Neural cell (in vitro differentiated cells): ENCODE measurements at regions not wholly inside any gene's neighbourhood (a gene's known extent, or its start where the extent isn't known, plus 50 kb on each side); places are given as distances from the start of the nearest gene placed in this dataset.

Experiments used
- H2AFZ ChIP-seq: fragments of 200-600, 300-800 bp; sonication (generic), shearing (Covaris generic); 2 replicates; pipeline ENCODE4 v1.6.0; 2014; ENCODE audit warnings: low read depth, mild to moderate bottlenecking, antibody characterized with exemption, low read length, moderate library complexity
- H3F3A ChIP-seq: fragments of 200-600 bp; shearing (Covaris generic); 2 replicates; pipeline ENCODE4 v1.6.1; 2016; ENCODE audit warnings: mild to moderate bottlenecking, moderate library complexity, mixed read lengths, antibody characterized with exemption, low read length; ENCODE audit not compliant: insufficient read depth, poor library complexity, severe bottlenecking
- H3K27ac ChIP-seq: fragments of 200-600, 300-800 bp; sonication (generic), shearing (Covaris generic); 2 replicates; pipeline ENCODE4 v1.5.1; 2014; ENCODE audit warnings: mild to moderate bottlenecking, low read length, moderate library complexity
- H3K27me3 ChIP-seq: fragments of 300-800, 200-600 bp; sonication (generic), shearing (Covaris generic); 2 replicates; pipeline ENCODE4 v1.6.0; 2014; ENCODE audit warnings: mild to moderate bottlenecking, low read depth, low read length, moderate library complexity; ENCODE audit not compliant: insufficient read depth
- H3K36me3 ChIP-seq: fragments of 300-800, 200-600 bp; sonication (generic), shearing (Covaris generic); 2 replicates; pipeline ENCODE4 v1.5.1; 2014; ENCODE audit warnings: mild to moderate bottlenecking, antibody characterized with exemption, low read length, moderate library complexity; ENCODE audit not compliant: insufficient read depth
- H3K4me2 ChIP-seq: fragments of 300-800, 200-600 bp; sonication (generic), shearing (Covaris generic); 2 replicates; pipeline ENCODE4 v1.6.0; 2014; ENCODE audit warnings: mild to moderate bottlenecking, low read length
- H3K4me3 ChIP-seq: fragments of 300-800, 200-600 bp; sonication (generic), shearing (Covaris generic); 2 replicates; pipeline ENCODE4 v1.5.1; 2014; ENCODE audit warnings: mild to moderate bottlenecking, low read length, moderate library complexity
- H3K79me2 ChIP-seq: fragments of 200-600 bp; shearing (Covaris generic); replicated peaks from 2 replicates; pipeline ENCODE4 v1.6.0; 2014; ENCODE audit warnings: mild to moderate bottlenecking, low read length, moderate library complexity; ENCODE audit not compliant: insufficient read depth
- H3K9ac ChIP-seq: fragments of 300-800, 200-600 bp; sonication (generic), shearing (Covaris generic); 2 replicates; pipeline ENCODE4 v1.6.1; 2016; ENCODE audit warnings: mild to moderate bottlenecking, low read length, mixed read lengths
- H3K9me2 ChIP-seq: fragments of 200-600 bp; shearing (Covaris generic); 2 replicates; pipeline ENCODE4 v1.6.1; 2016; ENCODE audit warnings: mild to moderate bottlenecking, low read length, mixed read lengths; ENCODE audit not compliant: insufficient read depth
- H3K9me3 ChIP-seq: fragments of 200-600, 300-800 bp; sonication (generic), shearing (Covaris generic); 2 replicates; pipeline ENCODE4 v1.6.1; 2016; ENCODE audit warnings: mild to moderate bottlenecking, mixed run types, low read length, moderate library complexity, mixed read lengths
- H4K20me1 ChIP-seq: fragments of 200-600 bp; shearing (Covaris generic); 2 replicates; pipeline ENCODE4 v1.6.1; 2016; ENCODE audit warnings: mild to moderate bottlenecking, mixed run types; ENCODE audit not compliant: insufficient read depth
- CTCF ChIP-seq: fragments of 450-650 bp; IDR thresholded peaks from 2 replicates; pipeline ENCODE4 v1.5.1; 2014; ENCODE audit warnings: antibody characterized with exemption, mild to moderate bottlenecking, moderate library complexity; ENCODE audit not compliant: poor library complexity, severe bottlenecking
- EP300 ChIP-seq: fragments of 450-650 bp; conservative IDR thresholded peaks from 2 replicates; pipeline ENCODE4 v1.6.1; 2014; ENCODE audit warnings: antibody characterized with exemption, mild to moderate bottlenecking, moderate library complexity; ENCODE audit not compliant: poor library complexity, severe bottlenecking
- EZH2 ChIP-seq: fragments of 200-600, 300-800 bp; shearing (Covaris generic), sonication (generic); IDR thresholded peaks from 2 replicates; pipeline ENCODE4 v1.6.1; 2014; ENCODE audit warnings: antibody characterized with exemption, low read length, borderline replicate concordance, mild to moderate bottlenecking; ENCODE audit not compliant: insufficient read depth, poor library complexity, severe bottlenecking
- MXI1 ChIP-seq: fragments of 450-650 bp; conservative IDR thresholded peaks from 2 replicates; pipeline ENCODE4 v1.6.1; 2014; ENCODE audit warnings: antibody characterized with exemption, mild to moderate bottlenecking; ENCODE audit not compliant: poor library complexity, severe bottlenecking
- POLR2AphosphoS5 ChIP-seq: IDR thresholded peaks from 2 replicates; pipeline ENCODE4 v1.6.1; 2012
- RAD21 ChIP-seq: fragments of 450-650 bp; conservative IDR thresholded peaks from 2 replicates; pipeline ENCODE4 v1.6.1; 2014; ENCODE audit warnings: antibody characterized with exemption, mild to moderate bottlenecking, moderate library complexity
- REST ChIP-seq: IDR thresholded peaks from 2 replicates; pipeline ENCODE4 v1.6.1; 2012; ENCODE audit warnings: borderline replicate concordance
- SMC3 ChIP-seq: fragments of 450-650 bp; conservative IDR thresholded peaks from 2 replicates; pipeline ENCODE4 v1.6.1; 2014; ENCODE audit warnings: antibody characterized with exemption, mild to moderate bottlenecking, moderate library complexity; ENCODE audit not compliant: poor library complexity
- TAF1 ChIP-seq: IDR thresholded peaks from 2 replicates; pipeline ENCODE4 v1.6.1; 2012; ENCODE audit warnings: low read depth

GRCh38 chr2:15081356-15081755, 448.8 kb downstream of the LRATD1 start:
- H3K27me3 ChIP-seq, result no peaks in the 10 kb centered on the region
- no peak overlapping the region for H2AFZ ChIP-seq
- H3K9ac ChIP-seq, result no peak overlapping the region
- TF ChIP-seq REST (no peak), MXI1 (no peak), TAF1 (no peak), EP300 (no peak), SMC3 (no peak), RAD21 (no peak), EZH2 (no peak), POLR2AphosphoS5 (no peak), CTCF (no peak)
- H4K20me1 ChIP-seq, result no peaks in the 10 kb centered on the region
- no peaks in the 10 kb centered on the region for H3K9me2 ChIP-seq
- H3K79me2 ChIP-seq, result no peaks in the 10 kb centered on the region
- no peaks in the 10 kb centered on the region for H3K9me3 ChIP-seq
- H3K36me3 ChIP-seq, result no peaks in the 10 kb centered on the region
- H3K4me2 ChIP-seq, result no peak overlapping the region
- no peaks in the 10 kb centered on the region for H3F3A ChIP-seq
- no peak overlapping the region for H3K4me3 ChIP-seq
- H3K27ac ChIP-seq, result no peak overlapping the region

GRCh38 chr2:15082105-15083058, 449.9 kb downstream of the LRATD1 start:
- Histone ChIP-seq H3K36me3 (no peaks in the 10 kb centered on the region), H3K4me3 (no peak overlapping the region), H3K27ac (no peak overlapping the region), H2AFZ (no peak overlapping the region), H3K79me2 (no peaks in the 10 kb centered on the region), H3K9me3 (no peaks in the 10 kb centered on the region), H3F3A (no peaks in the 10 kb centered on the region), H3K9me2 (no peaks in the 10 kb centered on the region), H3K4me2 (no peak overlapping the region), H3K9ac (no peak overlapping the region), H4K20me1 (no peaks in the 10 kb centered on the region), H3K27me3 (no peaks in the 10 kb centered on the region)
- TF ChIP-seq REST (no peak), CTCF (no peak), MXI1 (no peak)
